ENCODE measurements at regions not wholly inside any gene's neighbourhood (a gene's known extent, or its start where the extent isn't known, plus 50 kb on each side); places are given as distances from the start of the nearest gene placed in this dataset.

DNA sequence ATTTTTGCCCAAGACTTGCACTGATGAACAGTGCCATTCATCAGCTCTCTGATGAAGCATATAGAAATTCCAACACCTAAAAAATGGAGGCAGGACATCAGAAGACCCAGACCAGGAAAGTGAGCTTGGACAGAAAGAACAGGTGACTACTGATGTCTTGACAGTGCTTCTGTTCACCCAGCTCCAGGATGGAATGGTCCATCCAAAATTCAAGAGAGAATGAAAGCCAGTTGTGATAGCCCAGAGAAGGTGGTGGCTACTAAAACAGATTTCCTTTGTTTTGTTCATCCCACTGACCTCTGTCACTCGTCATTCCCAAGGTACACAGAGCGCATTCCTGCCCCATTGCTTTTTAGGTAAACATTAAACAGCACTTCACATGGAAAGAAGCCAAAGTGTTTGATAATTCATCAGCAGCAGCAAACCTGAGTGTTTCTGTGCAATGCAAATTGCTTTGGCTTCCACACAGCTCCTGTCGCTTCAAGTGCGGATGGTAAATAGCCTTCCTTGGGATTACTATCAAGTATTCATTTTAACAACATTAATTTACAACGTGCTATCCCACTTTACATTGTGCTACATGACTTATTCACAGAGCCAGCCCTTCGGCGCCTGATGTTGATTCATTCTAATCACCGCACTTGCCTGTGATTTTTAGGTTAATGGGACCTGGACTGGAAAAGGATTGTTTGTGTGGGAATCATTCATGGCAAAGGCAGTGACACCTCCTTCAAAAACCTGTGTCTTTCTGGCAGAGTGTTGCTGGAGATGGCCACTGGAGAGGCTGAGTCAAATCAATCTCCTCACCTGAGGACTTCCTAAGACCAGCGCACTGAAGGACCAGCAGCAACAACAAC, 65.1 kb upstream of the TOX3 start:
- no peak for TF ChIP-seq KDM1A (IDR thresholded peaks at IDR 0.05; ENCODE audit: low read depth)
- no peak for TF ChIP-seq CTCF (IDR thresholded peaks at IDR 0.05)
- TF ChIP-seq, protein P1, sequence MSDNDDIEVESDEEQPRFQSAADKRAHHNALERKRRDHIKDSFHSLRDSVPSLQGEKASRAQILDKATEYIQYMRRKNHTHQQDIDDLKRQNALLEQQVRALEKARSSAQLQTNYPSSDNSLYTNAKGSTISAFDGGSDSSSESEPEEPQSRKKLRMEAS (IDR thresholded peaks at IDR 0.05) = peak; percentile 31; the same call in 1 of the 2 replicates
- no peak for TF ChIP-seq RFX5 (IDR thresholded peaks at IDR 0.05)
- no peak for TF ChIP-seq EP300 (IDR thresholded peaks at IDR 0.05)
- no peak for TF ChIP-seq POLR2A (IDR thresholded peaks at IDR 0.05; ENCODE audit: low read length)
- TF ChIP-seq ESRRA (IDR thresholded peaks at IDR 0.05; ENCODE audit: borderline replicate concordance, low read length) = no peak
- TF ChIP-seq, protein P2, sequence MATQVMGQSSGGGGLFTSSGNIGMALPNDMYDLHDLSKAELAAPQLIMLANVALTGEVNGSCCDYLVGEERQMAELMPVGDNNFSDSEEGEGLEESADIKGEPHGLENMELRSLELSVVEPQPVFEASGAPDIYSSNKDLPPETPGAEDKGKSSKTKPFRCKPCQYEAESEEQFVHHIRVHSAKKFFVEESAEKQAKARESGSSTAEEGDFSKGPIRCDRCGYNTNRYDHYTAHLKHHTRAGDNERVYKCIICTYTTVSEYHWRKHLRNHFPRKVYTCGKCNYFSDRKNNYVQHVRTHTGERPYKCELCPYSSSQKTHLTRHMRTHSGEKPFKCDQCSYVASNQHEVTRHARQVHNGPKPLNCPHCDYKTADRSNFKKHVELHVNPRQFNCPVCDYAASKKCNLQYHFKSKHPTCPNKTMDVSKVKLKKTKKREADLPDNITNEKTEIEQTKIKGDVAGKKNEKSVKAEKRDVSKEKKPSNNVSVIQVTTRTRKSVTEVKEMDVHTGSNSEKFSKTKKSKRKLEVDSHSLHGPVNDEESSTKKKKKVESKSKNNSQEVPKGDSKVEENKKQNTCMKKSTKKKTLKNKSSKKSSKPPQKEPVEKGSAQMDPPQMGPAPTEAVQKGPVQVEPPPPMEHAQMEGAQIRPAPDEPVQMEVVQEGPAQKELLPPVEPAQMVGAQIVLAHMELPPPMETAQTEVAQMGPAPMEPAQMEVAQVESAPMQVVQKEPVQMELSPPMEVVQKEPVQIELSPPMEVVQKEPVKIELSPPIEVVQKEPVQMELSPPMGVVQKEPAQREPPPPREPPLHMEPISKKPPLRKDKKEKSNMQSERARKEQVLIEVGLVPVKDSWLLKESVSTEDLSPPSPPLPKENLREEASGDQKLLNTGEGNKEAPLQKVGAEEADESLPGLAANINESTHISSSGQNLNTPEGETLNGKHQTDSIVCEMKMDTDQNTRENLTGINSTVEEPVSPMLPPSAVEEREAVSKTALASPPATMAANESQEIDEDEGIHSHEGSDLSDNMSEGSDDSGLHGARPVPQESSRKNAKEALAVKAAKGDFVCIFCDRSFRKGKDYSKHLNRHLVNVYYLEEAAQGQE (IDR thresholded peaks at IDR 0.05) = no peak
- TF ChIP-seq RNF2 (IDR thresholded peaks at IDR 0.05; ENCODE audit: borderline replicate concordance, low read depth) = no peak
- no peak for TF ChIP-seq CHD2 (IDR thresholded peaks at IDR 0.05; ENCODE audit: low read length, partially characterized antibody)
- TF ChIP-seq HMGXB4 (CRISPR knock-in tag; IDR thresholded peaks at IDR 0.05; ENCODE audit: borderline replicate concordance) = no peak
- no peak for TF ChIP-seq CBX2 (IDR thresholded peaks at IDR 0.05; ENCODE audit: borderline replicate concordance, low read depth)
- TF ChIP-seq RCOR1 (IDR thresholded peaks at IDR 0.05; ENCODE audit: low read depth, low read length) = no peak

All from A549 (cell line).